Calu3 (cell line): ENCODE measurements at regions not wholly inside any gene's neighbourhood (a gene's known extent, or its start where the extent isn't known, plus 50 kb on each side); places are given as distances from the start of the nearest gene placed in this dataset.

Source experiments
- BruUV-seq: library from RNA; stranded (reverse); fragments of 400-500 nt; replicated peaks from 2 replicates; lab custom pipeline; 2021; lab: Mats Ljungman, UMichigan
- CTCF ChIA-PET: fragments of 300-600 bp; sonication (Branson Sonifier 250); formaldehyde crosslinking; loops from one replicate; lab custom pipeline; 2022; ENCODE audit warnings: antibody characterized with exemption; lab: Charles Lee
- DNase-seq: peaks from one replicate; pipeline ENCODE4 v3.0.0; 2022
- H3K27ac Mint-ChIP-seq: one replicate; pipeline ENCODE4 v1.8.0; 2022; ENCODE audit warnings: mixed read lengths; ENCODE audit not compliant: unreplicated experiment
- H3K27me3 Mint-ChIP-seq: one replicate; pipeline ENCODE4 v1.8.0; 2022; ENCODE audit warnings: mixed read lengths; ENCODE audit not compliant: unreplicated experiment
- H3K36me3 Mint-ChIP-seq: one replicate; pipeline ENCODE4 v1.8.0; 2022; ENCODE audit warnings: mild to moderate bottlenecking, moderate library complexity, mixed read lengths; ENCODE audit not compliant: insufficient read depth, unreplicated experiment
- H3K4me1 Mint-ChIP-seq: one replicate; pipeline ENCODE4 v1.8.0; 2022; ENCODE audit warnings: mild to moderate bottlenecking, low read depth, mixed read lengths; ENCODE audit not compliant: unreplicated experiment
- H3K4me3 Mint-ChIP-seq: one replicate; pipeline ENCODE4 v1.8.0; 2022; ENCODE audit warnings: mild to moderate bottlenecking, low read depth, moderate library complexity, mixed read lengths; ENCODE audit not compliant: unreplicated experiment
- H3K9me3 Mint-ChIP-seq: one replicate; pipeline ENCODE4 v1.8.0; 2022; ENCODE audit warnings: low read depth, mixed read lengths; ENCODE audit not compliant: unreplicated experiment
- CTCF ChIP-seq: fragments of 200-600 bp; IDR thresholded peaks from one replicate; pipeline ENCODE4 v1.8.0; 2022; ENCODE audit warnings: antibody characterized with exemption; ENCODE audit not compliant: unreplicated experiment
- intact Hi-C: fragments of 100-400 bp; cut with micrococcal nuclease; formaldehyde crosslinking; loops from one replicate; pipeline ENCODE4 v1.10.0; 2022; ENCODE audit not compliant: unreplicated experiment

GRCh38 chr10:9504227-9504626 is 1449.7 kb downstream of the GATA3 start:
- Mint-ChIP-seq H3K27ac (no peak overlapping the region), H3K4me3 (no peak overlapping the region), H3K4me1 (no peaks in the 10 kb centered on the region), H3K27me3 (no peaks in the 10 kb centered on the region), H3K9me3 (peaks cover 5% of the 10 kb centered on the region), H3K36me3 (no peaks in the 10 kb centered on the region)
- BruUV-seq = no TSS peak
- TF ChIP-seq CTCF = no peak
- intact Hi-C loops = no loop called here
- CTCF ChIA-PET = no interaction called here
- no peak for DNase-seq

- no peaks in the 10 kb centered on the region for H3K27me3 Mint-ChIP-seq
- H3K9me3 Mint-ChIP-seq = peaks cover 10% of the 10 kb centered on the region
- H3K27ac Mint-ChIP-seq = no peak overlapping the region
- no peak overlapping the region for H3K4me3 Mint-ChIP-seq
- no peak for DNase-seq
- no peaks in the 10 kb centered on the region for H3K4me1 Mint-ChIP-seq
- H3K36me3 Mint-ChIP-seq = no peaks in the 10 kb centered on the region
- TF ChIP-seq CTCF = no peak
- CTCF ChIA-PET = no interaction called here
- no TSS peak for BruUV-seq
- intact Hi-C loops = no loop called here
Observed at GRCh38 chr10:9505546-9505945, 1451.1 kb downstream of the GATA3 start.

GRCh38 chr10:9508606-9509005 is 1454.1 kb downstream of the GATA3 start:
- Mint-ChIP-seq H3K9me3 (peaks cover 10% of the 10 kb centered on the region), H3K36me3 (no peaks in the 10 kb centered on the region), H3K27me3 (no peaks in the 10 kb centered on the region), H3K4me1 (no peaks in the 10 kb centered on the region), H3K27ac (no peak overlapping the region), H3K4me3 (no peak overlapping the region)
- DNase-seq = no peak
- no peak for TF ChIP-seq CTCF
- CTCF ChIA-PET = no interaction called here
- no TSS peak for BruUV-seq
- intact Hi-C loops = no loop called here

- intact Hi-C loops = no loop called here
- no peak for TF ChIP-seq CTCF
- CTCF ChIA-PET = no interaction called here
- Mint-ChIP-seq H3K36me3 (no peaks in the 10 kb centered on the region), H3K4me3 (no peak overlapping the region), H3K4me1 (no peaks in the 10 kb centered on the region), H3K9me3 (peaks cover 17% of the 10 kb centered on the region), H3K27me3 (no peaks in the 10 kb centered on the region), H3K27ac (no peak overlapping the region)
- BruUV-seq = no TSS peak
- no peak for DNase-seq
Observed at GRCh38 chr10:9510626-9511025, 1456.1 kb downstream of the GATA3 start.
